ENCODE measurements at regions not wholly inside any gene's neighbourhood (a gene's known extent, or its start where the extent isn't known, plus 50 kb on each side); places are given as distances from the start of the nearest gene placed in this dataset.

DNA sequence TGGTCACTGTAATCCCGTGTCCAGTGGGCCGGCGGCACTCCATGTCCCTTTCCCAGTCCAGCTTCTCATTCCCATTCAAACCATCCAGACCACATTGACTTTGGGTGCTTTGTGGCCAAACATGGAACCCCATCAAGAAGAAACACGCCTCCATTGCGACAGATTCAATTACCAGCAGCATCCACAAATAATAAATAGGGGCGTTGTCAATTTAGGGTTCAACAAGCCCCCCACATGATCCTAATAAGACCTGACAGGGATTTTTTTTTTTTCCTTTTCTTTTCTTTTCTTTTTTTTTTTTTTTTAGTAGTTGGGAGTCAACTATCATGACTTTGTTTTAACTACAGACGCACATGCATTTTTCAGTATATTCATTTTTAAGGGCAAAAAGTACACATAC, 149.4 kb downstream of the DICER1 start:
- TF ChIP-seq CEBPB (IDR thresholded peaks at IDR 0.05; ENCODE audit: low read depth, low read length) (no peak), CBX8 (IDR thresholded peaks at IDR 0.05; ENCODE audit: borderline replicate concordance, low read depth, low read length) (no peak), EP300 (IDR thresholded peaks at IDR 0.05; ENCODE audit: borderline replicate concordance in 1 of 2, low read depth in 2 of 2, low read length in 2 of 2) (no peak), ZNF274 (IDR thresholded peaks at IDR 0.05; ENCODE audit: borderline replicate concordance, extremely low read depth, low read length) (no peak), EGR1 (IDR thresholded peaks at IDR 0.05; ENCODE audit: borderline replicate concordance, low read depth, low read length) (no peak)
- TF ChIP-seq, protein P1, sequence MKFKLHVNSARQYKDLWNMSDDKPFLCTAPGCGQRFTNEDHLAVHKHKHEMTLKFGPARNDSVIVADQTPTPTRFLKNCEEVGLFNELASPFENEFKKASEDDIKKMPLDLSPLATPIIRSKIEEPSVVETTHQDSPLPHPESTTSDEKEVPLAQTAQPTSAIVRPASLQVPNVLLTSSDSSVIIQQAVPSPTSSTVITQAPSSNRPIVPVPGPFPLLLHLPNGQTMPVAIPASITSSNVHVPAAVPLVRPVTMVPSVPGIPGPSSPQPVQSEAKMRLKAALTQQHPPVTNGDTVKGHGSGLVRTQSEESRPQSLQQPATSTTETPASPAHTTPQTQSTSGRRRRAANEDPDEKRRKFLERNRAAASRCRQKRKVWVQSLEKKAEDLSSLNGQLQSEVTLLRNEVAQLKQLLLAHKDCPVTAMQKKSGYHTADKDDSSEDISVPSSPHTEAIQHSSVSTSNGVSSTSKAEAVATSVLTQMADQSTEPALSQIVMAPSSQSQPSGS (IDR thresholded peaks at IDR 0.05; ENCODE audit: low read length) = no peak

Data from H1 (cell line).